Stimulated activated CD4-positive, alpha-beta T cell treated with anti-CD3 and anti-CD28 coated beads, Interleukin-12 subunit alpha, Interleukin-12 subunit beta, amount 100 ng/mL, for 4 hours (primary cell): ENCODE measurements at regions not wholly inside any gene's neighbourhood (a gene's known extent, or its start where the extent isn't known, plus 50 kb on each side); places are given as distances from the start of the nearest gene placed in this dataset.
"Not testable (repeated sequence)": the region's sequence is repeated elsewhere in the genome, so short reads cannot be mapped to it uniquely, and the experiment has no call there.

Experiments
- DNase-seq: peaks from one replicate; pipeline ENCODE4 v3.0.0-alpha.2; 2020

DNA sequence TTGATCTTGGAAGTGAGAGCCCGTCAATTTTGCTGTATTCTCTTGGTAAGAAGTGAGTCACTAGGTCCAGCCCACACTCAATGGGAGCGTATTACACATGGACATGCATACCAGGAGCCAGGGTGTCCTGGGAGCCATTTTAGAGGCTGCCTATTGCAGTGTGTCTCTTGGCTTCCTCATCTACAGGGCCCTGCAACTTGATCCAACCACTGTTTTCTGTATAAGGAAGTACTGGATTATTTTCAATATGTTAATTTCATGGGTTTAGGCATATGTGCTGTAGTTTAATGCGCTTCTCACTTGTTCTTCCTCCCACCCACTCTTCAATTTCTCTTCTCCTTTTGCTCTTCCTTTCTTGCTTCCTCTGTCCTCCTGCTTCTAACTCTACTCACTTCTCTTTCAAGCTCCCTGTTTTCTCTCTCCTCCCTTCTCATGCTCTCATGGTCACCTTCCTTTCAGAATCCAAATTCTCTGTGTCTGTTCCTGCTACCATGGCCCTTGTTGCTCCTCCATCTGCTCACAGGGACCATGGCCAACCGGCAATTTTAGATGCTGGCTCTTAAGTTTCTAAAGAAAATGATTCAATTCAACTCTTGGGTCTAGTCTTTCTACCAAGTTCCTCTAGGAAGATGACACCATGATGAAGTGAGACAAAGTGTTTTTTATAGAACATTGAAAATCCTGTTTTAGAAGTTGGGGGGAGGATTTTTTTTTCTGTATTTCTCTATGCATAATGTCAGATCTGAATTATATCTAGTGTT is 152.0 kb upstream of the ZEB2 start:
- DNase-seq: no peak

DNA sequence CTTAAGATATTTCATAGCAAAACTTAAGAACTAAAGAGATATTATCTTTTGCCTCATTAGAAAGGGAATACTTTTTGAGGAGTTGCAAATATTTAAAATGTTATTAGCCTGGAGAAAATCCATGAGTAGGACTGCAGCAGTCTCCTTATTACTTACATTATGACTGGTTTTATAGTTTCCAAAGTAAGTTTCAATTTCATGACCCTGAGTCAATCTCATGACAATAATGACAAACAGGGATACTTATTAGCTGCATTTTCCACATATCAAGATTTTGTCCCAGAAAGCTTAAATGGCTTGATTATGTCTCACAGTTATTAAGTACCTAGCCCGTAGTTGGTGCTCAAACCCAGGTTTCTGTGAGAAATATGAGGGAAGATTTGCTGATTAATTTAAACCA is 150.8 kb upstream of the ZEB2 start:
- no peak for DNase-seq

DNA sequence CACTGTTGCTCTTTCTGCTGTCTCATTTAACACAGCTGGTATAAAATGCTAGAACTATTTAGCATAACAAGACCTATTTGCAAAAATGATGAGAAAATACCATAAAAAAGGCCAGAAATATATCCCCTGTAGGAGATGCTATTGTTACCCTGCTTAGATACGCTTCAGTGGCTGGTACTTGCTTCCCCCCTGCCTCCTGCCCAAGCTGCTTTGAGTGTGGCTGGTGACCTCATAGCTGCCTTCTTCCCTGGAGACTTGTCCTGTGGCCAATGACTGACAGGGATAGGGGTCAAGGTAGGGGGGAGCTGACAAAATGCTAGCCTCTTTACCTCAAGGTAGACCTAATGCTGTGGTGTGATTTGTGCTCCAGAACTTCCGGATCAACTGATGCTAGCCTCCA is 150.2 kb upstream of the ZEB2 start:
- DNase-seq: no peak

DNA sequence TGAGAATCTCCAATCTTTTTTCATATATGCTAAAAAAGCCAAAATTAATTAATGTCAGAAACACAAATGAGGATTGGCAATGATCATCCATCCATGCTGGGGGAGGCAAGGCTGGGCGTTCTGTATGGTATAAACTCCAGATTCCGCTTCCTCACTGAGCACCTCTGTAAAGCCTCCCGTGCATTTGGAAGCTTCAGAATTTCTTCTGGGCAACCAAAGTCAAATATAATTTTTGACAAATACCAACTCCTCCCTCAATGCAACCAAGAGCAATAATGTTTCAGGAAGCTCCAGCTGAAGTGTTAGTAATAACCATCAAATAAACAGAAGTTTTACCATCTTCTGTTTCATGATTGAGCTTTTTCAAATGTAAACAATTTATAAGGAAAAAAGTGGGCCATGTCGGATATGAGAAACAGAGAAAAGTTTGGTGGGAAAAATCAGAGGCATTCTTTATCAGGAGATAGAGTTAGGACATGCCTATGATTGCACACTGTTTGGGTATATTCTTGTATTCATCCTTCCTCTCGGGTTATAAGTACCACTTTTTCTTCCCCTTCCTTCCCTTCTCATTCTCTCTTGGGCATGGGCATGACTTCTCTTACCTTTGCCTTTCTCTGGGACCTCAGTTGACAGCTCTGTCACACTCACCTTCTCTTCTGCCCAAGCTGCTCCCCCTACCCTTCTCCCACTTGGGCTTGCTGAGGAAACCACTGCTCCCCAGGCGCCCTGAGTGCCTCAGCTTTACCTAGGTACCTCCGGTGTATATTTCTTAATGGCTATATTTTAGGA is 149.5 kb upstream of the ZEB2 start:
- DNase-seq: no peak

DNA sequence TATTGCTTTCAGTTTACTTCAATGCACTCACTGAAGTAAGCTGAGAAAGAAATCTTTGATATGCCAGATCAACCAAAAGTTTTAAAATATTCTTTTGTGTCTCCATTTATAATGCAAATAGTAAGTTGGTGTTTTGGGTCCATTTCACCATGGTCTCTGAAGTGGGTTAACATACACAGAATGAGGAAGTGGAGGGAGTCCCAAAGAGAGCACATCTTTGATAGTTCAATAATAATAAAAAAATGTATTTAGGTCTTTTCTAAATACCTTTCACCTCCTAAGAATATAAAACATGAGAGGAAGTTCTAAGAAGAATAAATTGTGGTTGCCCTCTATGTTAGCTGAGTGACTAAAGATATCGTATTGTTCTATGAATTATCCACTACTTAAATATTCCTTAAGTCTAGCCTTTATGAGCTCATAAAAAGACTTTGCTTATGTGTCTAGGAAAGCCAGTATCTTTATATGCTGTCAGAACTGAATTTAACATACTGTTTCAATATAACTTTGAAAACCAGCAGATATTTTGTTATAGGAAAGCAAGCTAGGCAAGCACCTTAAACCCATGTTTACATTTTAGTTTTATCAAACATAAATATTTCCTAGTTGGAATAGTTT is 148.7 kb upstream of the ZEB2 start:
- DNase-seq: no peak

DNA sequence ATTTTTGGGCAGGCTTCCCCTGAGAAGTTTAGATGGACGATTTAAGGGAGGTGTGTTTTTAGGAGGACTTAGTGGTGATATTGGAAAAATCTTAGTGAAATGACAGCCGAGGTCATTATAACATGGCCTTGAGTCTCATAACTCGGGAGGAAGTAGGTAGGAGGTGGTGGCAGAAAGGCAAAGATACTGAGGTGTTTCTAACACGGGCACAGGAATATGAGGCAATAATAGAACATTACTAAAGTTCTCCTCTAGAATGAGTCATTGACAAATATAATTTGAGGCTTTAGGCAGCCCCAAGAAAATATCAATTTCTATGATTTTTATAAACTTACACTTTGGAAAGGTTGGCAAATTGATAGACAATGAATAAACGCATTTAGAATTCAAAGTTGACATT is 146.1 kb upstream of the ZEB2 start:
- DNase-seq: no peak

DNA sequence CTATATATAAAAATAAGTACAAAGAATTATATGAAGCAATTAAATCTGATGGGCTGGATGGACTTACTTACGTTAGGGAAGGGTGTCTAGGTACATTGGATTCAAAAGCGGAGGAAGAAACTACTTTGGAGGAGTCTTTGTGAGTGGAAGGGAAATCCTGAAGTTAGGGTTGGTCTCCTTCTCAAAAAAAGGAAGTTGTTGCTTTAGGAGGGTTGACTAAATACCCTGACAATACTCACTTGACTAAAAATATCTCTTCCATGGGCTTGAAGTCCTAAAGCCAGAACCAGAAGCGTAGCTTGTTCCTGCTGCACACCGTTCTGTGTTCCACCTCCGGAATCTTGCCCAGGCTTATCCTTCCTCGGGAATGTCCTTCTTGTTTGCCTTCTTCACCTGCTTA is 143.3 kb upstream of the ZEB2 start:
- no peak for DNase-seq

DNA sequence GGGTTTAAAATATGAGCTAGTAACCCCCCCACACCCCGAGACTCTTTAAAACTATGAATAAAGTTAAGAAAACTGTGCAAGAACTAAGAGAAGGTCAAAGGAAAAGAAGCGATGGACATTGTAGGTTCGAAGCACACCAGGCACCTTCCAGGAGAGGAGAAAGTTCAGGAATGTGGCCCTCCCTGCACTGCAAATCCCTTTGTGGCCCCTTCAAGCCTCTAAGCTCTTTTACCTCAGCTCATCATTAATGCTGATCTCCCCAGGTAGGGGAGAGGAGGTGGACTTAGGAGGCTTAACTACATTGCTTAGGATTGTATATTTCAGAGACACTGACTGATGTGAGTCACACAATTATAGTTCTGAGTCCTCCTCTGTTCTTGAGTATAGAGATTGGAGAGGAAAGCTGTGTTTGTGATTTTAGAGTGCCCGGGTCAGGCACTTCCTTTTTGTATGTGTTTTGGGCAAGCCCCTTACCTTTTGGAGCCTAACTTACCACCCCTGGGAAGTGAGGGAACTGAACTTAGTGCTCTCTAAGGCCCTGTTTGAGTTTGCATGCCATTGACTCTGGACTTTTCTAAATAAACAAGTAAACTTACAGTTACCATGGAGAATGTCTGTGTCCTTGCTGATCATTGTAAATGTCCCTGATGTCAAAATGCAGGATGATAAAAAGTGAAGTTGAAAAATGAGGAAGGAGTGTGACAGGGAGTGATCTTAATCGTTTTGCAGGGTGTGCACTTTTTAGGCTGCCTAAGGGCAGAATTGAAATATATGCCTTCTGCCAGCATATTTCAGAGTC is 140.8 kb upstream of the ZEB2 start:
- DNase-seq: no peak

DNA sequence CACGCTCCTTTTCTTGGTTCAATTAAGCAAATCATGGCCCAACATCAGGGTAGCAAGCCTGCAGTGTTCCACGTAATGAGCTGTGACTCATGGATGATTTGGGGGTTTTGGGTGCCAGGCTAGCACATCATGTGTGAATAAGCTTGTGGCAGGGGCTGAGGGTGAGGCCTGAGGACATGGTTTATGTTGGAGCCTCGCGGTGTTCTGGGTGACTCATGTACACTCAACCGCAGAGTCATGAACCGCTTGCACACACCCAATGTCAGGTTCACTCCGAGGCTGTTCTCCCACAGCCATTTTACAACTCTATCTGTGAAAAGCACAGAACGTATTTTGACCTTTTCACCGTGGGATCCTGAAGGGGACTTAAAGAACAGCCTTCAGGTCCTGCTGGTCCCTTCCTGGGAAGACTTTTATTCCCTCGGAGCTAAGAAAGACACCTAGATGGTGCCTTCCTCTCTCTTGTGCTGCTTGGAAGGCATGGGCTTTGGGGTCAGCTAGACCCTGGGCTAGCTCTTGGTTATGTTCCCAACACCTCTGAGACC is 139.9 kb upstream of the ZEB2 start:
- no peak for DNase-seq

DNA sequence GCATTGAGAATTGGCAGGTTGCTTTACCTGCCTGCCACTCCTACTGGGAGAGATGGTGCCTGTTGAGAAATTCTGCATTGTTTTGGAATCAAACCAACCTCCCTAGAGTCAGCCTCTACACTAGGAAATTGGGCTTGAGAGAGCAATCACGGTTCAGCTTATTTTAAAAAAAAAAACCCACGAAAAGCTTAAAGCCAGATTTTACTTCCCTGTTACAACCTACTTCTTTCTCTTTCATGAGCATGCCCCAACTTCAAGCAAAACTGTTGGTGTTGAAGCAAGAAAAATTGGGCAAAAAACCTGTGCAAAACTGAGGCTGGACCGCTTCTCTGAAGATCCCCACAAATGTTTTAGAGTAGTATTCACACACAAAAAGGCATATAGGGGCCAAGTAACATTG is 134.6 kb upstream of the ZEB2 start:
- DNase-seq: no peak

DNA sequence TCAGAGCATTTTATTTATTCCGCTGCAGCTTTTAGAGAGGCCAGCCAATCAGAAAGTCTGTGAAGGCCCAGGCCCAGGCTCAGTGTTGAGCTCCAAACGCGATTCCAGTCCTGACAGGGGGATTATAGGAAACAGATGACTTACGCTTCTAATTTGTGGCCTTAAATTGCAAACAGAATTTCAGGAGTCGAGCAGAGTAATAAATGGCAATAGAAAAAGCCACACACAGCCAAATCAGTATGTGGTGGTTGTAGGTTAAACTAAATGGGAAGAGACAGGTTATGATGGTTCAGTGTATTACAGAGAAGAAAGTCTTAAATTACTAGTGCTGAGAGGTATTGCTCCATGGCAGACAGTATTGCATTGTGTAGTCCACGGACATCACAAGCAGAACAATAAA is 131.0 kb upstream of the ZEB2 start:
- DNase-seq: no peak

DNA sequence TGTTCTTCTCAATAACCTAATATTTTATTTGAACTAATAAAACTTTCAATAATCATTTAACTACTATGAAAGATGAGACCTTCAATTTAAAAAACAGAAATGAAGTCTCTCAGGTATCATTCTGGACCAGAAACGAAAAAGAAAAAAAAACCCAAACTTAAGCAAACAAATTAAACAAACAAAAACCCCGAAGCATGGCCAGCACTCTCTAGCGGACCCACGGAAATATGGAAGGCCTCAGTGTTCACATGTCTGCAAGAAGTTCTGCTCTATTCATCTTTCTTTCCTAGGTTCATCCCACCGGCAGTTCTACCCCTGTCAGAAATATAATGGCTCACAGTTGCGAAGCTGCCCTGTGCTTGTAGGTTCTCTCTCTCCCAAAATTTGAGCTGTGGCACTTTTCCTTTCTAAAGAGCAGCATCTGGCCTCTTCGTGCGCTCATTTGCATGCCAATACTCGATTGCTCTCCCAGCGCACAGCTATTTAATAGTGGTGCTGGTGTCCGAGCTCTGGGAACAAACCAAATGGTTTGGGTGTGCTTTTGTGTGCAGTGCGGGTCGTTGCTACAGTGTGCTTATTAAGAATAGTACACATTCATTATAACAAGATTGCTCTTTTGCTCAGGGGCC is 129.0 kb upstream of the ZEB2 start:
- no peak for DNase-seq

DNA sequence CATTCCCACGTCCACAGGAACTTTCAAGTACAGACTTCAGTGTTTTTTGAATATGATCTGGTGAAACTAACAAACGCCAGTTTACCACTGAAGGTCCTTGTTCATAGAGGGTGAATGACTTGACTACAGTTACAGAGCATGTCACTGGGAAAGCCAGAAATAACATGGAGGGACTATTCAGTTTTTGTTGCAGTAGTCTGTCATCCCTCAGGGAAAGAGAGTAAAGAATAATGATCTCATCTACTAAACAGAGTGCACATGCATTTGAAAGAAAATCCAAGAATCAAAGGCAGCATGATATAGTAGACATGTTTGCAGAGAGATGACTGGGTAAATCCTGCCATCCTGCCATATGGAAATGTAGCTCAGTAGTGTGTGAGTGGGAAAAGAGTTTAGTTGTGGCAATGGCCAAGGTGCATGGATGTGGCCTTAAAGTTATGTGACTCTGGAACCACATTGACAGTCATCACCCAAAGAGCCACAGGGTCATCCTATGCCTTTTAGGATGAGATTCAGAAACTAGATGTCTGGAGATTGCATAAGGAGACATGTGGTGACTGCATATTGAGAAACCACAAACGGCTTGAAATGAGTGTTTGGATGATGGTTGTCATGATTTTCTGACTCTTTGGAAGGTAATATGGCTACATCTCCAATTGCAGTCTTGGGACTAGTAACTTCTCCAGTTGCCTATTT is 125.3 kb upstream of the ZEB2 start:
- DNase-seq: no peak

DNA sequence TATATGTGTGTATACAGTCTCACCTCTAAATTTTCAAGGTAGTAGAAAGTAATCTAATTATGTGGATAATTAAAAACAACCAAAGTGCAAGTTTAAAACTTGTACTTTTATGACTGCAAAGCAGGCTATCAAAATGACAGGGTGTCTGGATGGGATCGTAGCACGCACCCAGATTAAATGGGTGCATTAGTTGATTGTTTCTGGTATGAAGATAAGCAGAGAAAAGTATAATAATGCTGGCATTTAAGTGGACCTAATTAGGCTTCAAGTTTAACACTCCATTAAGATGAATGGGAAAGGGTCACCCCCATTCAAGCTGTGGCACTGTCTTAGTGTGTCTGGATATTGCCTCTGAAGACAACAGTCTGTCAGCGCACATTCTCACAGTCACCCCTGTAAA is 124.6 kb upstream of the ZEB2 start:
- no peak for DNase-seq

DNA sequence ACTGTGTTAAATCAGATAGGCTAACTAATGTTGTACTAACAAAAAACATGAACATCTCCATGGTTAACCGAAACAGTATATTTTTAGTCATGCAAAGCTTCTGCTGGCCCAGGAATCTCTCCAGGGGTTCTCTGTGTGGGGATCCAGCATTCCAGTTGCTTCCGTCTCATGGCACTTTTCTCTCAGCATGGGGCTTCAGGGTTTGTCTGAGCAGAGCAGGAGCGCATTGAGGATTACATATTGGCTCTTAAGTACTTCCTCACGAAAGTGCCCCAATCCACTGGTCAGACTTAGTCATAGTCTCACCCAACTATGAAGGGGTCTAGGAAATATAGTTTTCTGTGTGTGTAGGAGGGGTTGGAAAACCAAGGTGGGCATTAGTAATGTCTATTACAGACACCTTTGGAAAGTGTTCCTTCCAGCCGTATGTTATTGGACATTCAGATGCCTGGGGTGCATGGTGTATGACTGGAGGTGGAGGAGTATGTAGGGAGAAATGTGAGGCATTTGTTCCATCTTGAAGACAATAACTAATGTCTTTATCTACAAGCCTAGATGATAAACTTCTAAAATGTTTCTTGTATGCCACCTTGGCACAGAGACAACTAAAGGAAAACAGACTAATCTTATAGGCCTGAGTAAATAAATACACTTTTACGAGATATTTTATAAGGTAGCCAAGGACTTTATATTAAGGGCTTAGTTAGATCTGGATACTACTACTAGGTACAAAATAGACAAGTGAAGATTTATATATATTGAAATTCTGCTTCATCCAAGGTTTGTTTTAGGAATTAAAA is 123.8 kb upstream of the ZEB2 start:
- no peak for DNase-seq

DNA sequence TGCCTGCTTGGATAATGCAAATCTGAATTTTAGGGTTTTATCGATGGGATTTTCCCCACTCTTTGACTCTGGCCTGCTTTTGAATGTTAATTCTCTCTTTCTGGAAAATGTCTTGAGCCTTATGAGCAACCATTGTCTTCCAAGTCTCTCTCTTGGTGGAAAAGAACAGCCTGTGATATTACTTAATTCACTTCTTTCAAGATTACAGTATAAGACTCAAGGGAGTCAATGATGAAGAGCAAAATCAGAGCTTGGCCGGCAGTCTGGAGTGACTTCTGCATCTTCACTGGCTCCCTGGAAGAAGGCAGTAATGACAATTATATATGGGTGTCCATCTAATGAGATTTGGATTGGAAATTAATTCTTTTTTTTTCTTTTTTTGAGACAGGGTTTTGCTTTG is 122.9 kb upstream of the ZEB2 start:
- DNase-seq: no peak

DNA sequence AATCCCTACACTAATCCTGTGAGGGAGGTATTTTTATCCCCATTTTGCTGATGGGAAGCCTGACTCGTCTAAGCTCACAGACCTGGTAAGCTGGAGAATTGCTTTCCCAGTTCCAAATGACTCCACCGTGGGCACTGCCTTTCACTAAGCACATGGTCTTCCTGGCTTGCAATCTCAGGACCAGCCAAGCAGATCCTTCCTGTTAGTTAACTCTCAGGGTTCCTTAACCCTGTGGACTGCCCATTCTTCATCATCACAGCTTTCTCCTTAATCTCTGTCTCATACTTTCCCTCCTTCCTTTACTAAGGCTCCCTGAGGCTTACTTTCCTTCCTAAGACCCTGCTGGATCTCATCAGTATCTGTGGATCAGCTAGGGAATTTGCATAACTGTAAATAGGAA is 122.2 kb upstream of the ZEB2 start:
- DNase-seq: no peak

DNA sequence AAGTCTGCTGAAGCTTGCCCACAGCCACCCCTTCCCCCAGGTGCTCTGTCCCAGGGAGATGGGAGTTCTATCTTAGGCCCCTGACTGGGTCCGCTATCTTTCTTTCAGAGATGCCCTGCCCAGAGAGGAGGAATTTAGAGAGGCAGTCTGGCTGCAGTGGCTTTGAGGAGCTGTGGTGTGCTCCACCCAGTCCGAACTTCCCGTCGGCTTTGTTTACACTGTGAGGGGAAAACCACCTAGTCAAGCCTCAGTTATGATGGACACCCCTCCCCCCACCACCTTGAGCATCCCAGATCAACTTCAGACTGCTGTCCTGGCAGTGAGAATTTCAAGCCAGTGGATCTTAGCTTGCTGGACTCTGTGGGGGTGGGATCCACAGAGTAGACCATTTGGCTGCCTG is 118.3 kb upstream of the ZEB2 start:
- DNase-seq: not testable (repeated sequence)

DNA sequence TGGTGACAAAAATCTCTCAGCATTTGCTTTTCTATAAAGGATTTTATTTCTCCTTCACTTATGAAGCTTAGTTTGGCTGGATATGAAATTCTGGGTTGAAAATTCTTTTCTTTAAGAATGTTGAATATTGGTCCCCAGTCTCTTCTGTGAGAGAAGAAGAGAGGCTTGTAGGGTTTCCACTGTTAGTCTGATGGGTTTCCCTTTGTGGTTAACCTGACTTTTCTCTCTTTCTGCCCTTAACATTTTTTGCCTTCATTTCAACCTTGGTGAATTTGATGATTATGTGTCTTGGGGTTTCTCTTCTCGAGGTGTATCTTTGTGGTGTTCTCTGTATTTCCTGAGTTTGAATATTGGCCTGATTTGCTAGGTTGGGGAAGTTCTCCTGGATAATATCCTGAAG is 116.9 kb upstream of the ZEB2 start:
- DNase-seq: not testable (repeated sequence)

DNA sequence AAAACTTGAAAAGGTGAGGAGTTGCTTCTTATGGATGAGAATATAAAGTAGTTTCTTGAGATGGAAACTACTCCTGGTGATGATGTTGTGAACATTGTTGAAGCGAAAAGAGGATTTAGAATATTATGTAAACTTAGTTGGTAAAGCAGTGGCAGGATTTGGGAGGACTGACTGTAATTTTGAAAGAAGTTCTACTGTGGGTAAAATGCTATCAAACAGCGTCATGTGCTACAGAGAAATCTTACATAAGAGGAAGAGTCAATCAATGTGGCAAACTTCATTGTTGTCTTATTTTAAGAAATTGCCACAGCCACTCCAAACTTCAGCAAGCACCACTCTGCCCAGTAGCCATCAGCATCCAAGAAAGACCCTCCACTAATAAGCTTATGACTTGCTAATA is 112.9 kb upstream of the ZEB2 start:
- DNase-seq: no peak

DNA sequence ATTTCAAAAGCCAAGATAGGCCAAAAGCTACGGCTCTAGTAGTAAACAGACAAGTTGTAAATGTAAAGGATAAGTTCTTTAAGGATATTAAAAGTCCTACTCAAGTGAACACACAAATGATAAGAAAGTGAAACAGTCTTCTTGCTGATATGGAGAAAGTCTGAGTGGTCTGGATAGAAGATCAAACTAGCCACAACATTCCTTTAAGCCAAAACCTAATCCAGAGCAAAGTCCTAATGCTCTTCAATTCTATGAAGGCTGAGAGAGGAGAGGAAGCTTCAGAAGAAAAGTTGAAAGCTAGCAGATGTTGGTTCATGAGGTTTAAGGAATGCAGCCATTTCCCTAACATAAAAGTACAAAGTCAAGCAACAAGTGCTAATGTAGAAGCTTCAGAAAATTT is 111.7 kb upstream of the ZEB2 start:
- no peak for DNase-seq
